ENCODE measurements at regions not wholly inside any gene's neighbourhood (a gene's known extent, or its start where the extent isn't known, plus 50 kb on each side); places are given as distances from the start of the nearest gene placed in this dataset.

- no peak overlapping the region for H3K4me2 ChIP-seq (ENCODE audit: low read depth, low read length)
- no peak overlapping the region for H3K9ac ChIP-seq (ENCODE audit: low read length)
- DNase-seq: no peak
- H2AFZ ChIP-seq (ENCODE audit: low read length): no peak overlapping the region
- no peaks in the 10 kb centered on the region for H3K9me2 ChIP-seq (replicated peaks; ENCODE audit: insufficient read depth, low read length)
- peaks cover 10% of the 10 kb centered on the region; the same call in 1 of the 2 replicates for H3F3A ChIP-seq (ENCODE audit: insufficient read depth, low read length)
- no peaks in the 10 kb centered on the region for H3K79me2 ChIP-seq (ENCODE audit: low read length)
- no peaks in the 10 kb centered on the region for H4K20me1 ChIP-seq (ENCODE audit: insufficient read depth, low read length)
- H3K4me3 ChIP-seq (ENCODE audit: low read length): no peak overlapping the region
- no peaks in the 10 kb centered on the region for H3K36me3 ChIP-seq (replicated peaks; ENCODE audit: insufficient read depth, low read length)
- no peaks in the 10 kb centered on the region for H3K27me3 ChIP-seq (replicated peaks; ENCODE audit: insufficient read depth, low read length)
- TF ChIP-seq EZH2phosphoT487 (IDR thresholded peaks at IDR 0.05; ENCODE audit: low read length) (no peak), EZH2 (optimal IDR thresholded peaks at IDR 0.05; ENCODE audit: low read depth, low read length) (no peak), CTCF (IDR thresholded peaks at IDR 0.05; ENCODE audit: low read length) (no peak)
- no peak overlapping the region for H3K27ac ChIP-seq (ENCODE audit: low read length)
- H3K9me3 ChIP-seq (replicated peaks; ENCODE audit: insufficient read depth, low read length): no peaks in the 10 kb centered on the region
- peaks cover 18% of the 10 kb centered on the region for H3K4me1 ChIP-seq (ENCODE audit: low read length)
These were observed 65.3 kb upstream of the IL12A start for GRCh38 chr3:159923336-159923735.

- H3K4me1 ChIP-seq (ENCODE audit: low read length): peaks cover 18% of the 10 kb centered on the region
- H3K36me3 ChIP-seq (replicated peaks; ENCODE audit: insufficient read depth, low read length): no peaks in the 10 kb centered on the region
- no peaks in the 10 kb centered on the region for H3K9me3 ChIP-seq (replicated peaks; ENCODE audit: insufficient read depth, low read length)
- DNase-seq: no peak
- no peaks in the 10 kb centered on the region for H3K79me2 ChIP-seq (ENCODE audit: low read length)
- no peak overlapping the region for H3K4me3 ChIP-seq (ENCODE audit: low read length)
- no peaks in the 10 kb centered on the region for H3K27me3 ChIP-seq (replicated peaks; ENCODE audit: insufficient read depth, low read length)
- no peak overlapping the region for H3K27ac ChIP-seq (ENCODE audit: low read length)
- TF ChIP-seq EZH2 (optimal IDR thresholded peaks at IDR 0.05; ENCODE audit: low read depth, low read length) (no peak), CTCF (IDR thresholded peaks at IDR 0.05; ENCODE audit: low read length) (no peak), EZH2phosphoT487 (IDR thresholded peaks at IDR 0.05; ENCODE audit: low read length) (no peak)
- H3K9ac ChIP-seq (ENCODE audit: low read length): no peak overlapping the region
- H2AFZ ChIP-seq (ENCODE audit: low read length): no peak overlapping the region
- H3K4me2 ChIP-seq (ENCODE audit: low read depth, low read length): no peak overlapping the region
- no peaks in the 10 kb centered on the region for H3K9me2 ChIP-seq (replicated peaks; ENCODE audit: insufficient read depth, low read length)
- no peaks in the 10 kb centered on the region for H4K20me1 ChIP-seq (ENCODE audit: insufficient read depth, low read length)
- H3F3A ChIP-seq (ENCODE audit: insufficient read depth, low read length): peaks cover 10% of the 10 kb centered on the region; the same call in 1 of the 2 replicates
These were observed 64.7 kb upstream of the IL12A start for GRCh38 chr3:159923956-159924355.

GRCh38 chr3:159924411-159924810, 64.2 kb upstream of the IL12A start:
- Histone ChIP-seq H3K27ac (ENCODE audit: low read length) (no peak overlapping the region), H3K9me3 (replicated peaks; ENCODE audit: insufficient read depth, low read length) (no peaks in the 10 kb centered on the region), H4K20me1 (ENCODE audit: insufficient read depth, low read length) (no peaks in the 10 kb centered on the region), H3K4me3 (ENCODE audit: low read length) (no peak overlapping the region), H3K27me3 (replicated peaks; ENCODE audit: insufficient read depth, low read length) (no peaks in the 10 kb centered on the region), H3F3A (ENCODE audit: insufficient read depth, low read length) (peaks cover 9% of the 10 kb centered on the region; the same call in 1 of the 2 replicates), H3K36me3 (replicated peaks; ENCODE audit: insufficient read depth, low read length) (no peaks in the 10 kb centered on the region), H3K9ac (ENCODE audit: low read length) (no peak overlapping the region), H2AFZ (ENCODE audit: low read length) (no peak overlapping the region), H3K9me2 (replicated peaks; ENCODE audit: insufficient read depth, low read length) (no peaks in the 10 kb centered on the region), H3K4me1 (ENCODE audit: low read length) (peaks cover 15% of the 10 kb centered on the region), H3K4me2 (ENCODE audit: low read depth, low read length) (no peak overlapping the region), H3K79me2 (ENCODE audit: low read length) (no peaks in the 10 kb centered on the region)
- no peak for DNase-seq
- no peak for TF ChIP-seq CTCF (IDR thresholded peaks at IDR 0.05; ENCODE audit: low read length)
- no peak for TF ChIP-seq EZH2 (optimal IDR thresholded peaks at IDR 0.05; ENCODE audit: low read depth, low read length)

All from MM.1S (cell line).